LNCaP clone FGC (cell line): ENCODE measurements at regions not wholly inside any gene's neighbourhood (a gene's known extent, or its start where the extent isn't known, plus 50 kb on each side); places are given as distances from the start of the nearest gene placed in this dataset.
"Not testable (repeated sequence)": the region's sequence is repeated elsewhere in the genome, so short reads cannot be mapped to it uniquely, and the experiment has no call there.

Experiments used
- DNase-seq: peaks from one replicate; pipeline ENCODE4 v3.0.0-alpha.2; 2011; ENCODE audit warnings: low read depth
- H3K4me3 ChIP-seq: 2 replicates; pipeline ENCODE4 v1.5.1; 2011; ENCODE audit warnings: mild to moderate bottlenecking, low read depth, low read length, control low read depth
- CTCF ChIP-seq: IDR thresholded peaks from 2 replicates; pipeline ENCODE4 v1.5.1; 2012; ENCODE audit warnings: mild to moderate bottlenecking; ENCODE audit not compliant: control insufficient read depth, insufficient read depth; ENCODE audit errors: extremely low read depth

- H3K4me3 ChIP-seq = no peak overlapping the region
- TF ChIP-seq CTCF = no peak
- no peak for DNase-seq
These were observed 443.9 kb downstream of the MIAT start for GRCh38 chr22:27101288-27101687.

GRCh38 chr22:27104449-27104848 is 447.1 kb downstream of the MIAT start:
- H3K4me3 ChIP-seq = no peak overlapping the region
- no peak for TF ChIP-seq CTCF
- DNase-seq = no peak

- H3K4me3 ChIP-seq = no peak overlapping the region
These were observed 448.0 kb downstream of the MIAT start for GRCh38 chr22:27105142-27106025.

GRCh38 chr22:27106985-27107384 is 449.6 kb downstream of the MIAT start:
- TF ChIP-seq CTCF = no peak
- no peak overlapping the region for H3K4me3 ChIP-seq
- no peak for DNase-seq

More at GRCh38 chr22:27105142-27106025, 448.0 kb downstream of the MIAT start:
- TF ChIP-seq CTCF = no peak
- no peak for DNase-seq

- no peak overlapping the region for H3K4me3 ChIP-seq
- DNase-seq = no peak
- no peak for TF ChIP-seq CTCF
These were observed 450.0 kb downstream of the MIAT start for GRCh38 chr22:27107386-27107785.

- no peak overlapping the region for H3K4me3 ChIP-seq
- no peak for TF ChIP-seq CTCF
- no peak for DNase-seq
These were observed 450.4 kb downstream of the MIAT start for GRCh38 chr22:27107824-27108223.

GRCh38 chr22:27108425-27109114 is 451.2 kb downstream of the MIAT start:
- DNase-seq = no peak
- no peak overlapping the region for H3K4me3 ChIP-seq
- TF ChIP-seq CTCF = no peak

- DNase-seq = not testable (repeated sequence)
These were observed 452.0 kb downstream of the MIAT start for GRCh38 chr22:27109406-27109805.

More at GRCh38 chr22:27109406-27109805, 452.0 kb downstream of the MIAT start:
- not testable (repeated sequence) for H3K4me3 ChIP-seq
